ENCODE measurements at regions not wholly inside any gene's neighbourhood (a gene's known extent, or its start where the extent isn't known, plus 50 kb on each side); places are given as distances from the start of the nearest gene placed in this dataset.

GRCh38 chr17:69763503-69763902, 311.5 kb upstream of the KCNJ16 start:
- no peaks in the 10 kb centered on the region for H3K9me3 ChIP-seq (ENCODE audit: insufficient read depth, low read length)

GRCh38 chr17:69764146-69764545, 310.9 kb upstream of the KCNJ16 start:
- H4K20me1 ChIP-seq (ENCODE audit: insufficient read depth, low read length) = no peaks in the 10 kb centered on the region
- no peak overlapping the region for H3K4me3 ChIP-seq (ENCODE audit: low read length)
- H3K27ac ChIP-seq (ENCODE audit: low read length) = no peak overlapping the region
- H3K9me3 ChIP-seq (ENCODE audit: insufficient read depth, low read length) = no peaks in the 10 kb centered on the region
- H3K36me3 ChIP-seq (replicated peaks; ENCODE audit: low read depth, low read length) = no peaks in the 10 kb centered on the region
- H3K4me1 ChIP-seq (ENCODE audit: low read length) = no peaks in the 10 kb centered on the region
- no peak overlapping the region for H2AFZ ChIP-seq (ENCODE audit: low read depth, low read length)
- H3K79me2 ChIP-seq (ENCODE audit: low read length) = no peaks in the 10 kb centered on the region
- no peak overlapping the region for H3K4me2 ChIP-seq (ENCODE audit: low read length)
- TF ChIP-seq EZH2phosphoT487 (IDR thresholded peaks at IDR 0.05; ENCODE audit: low read depth) (no peak), CTCF (IDR thresholded peaks at IDR 0.05; ENCODE audit: low read depth, low read length) (no peak)
- H3K27me3 ChIP-seq (ENCODE audit: low read depth, low read length) = no peaks in the 10 kb centered on the region
- H3K9ac ChIP-seq (ENCODE audit: low read length) = no peak overlapping the region

More at GRCh38 chr17:69763503-69763902, 311.5 kb upstream of the KCNJ16 start:
- Histone ChIP-seq H2AFZ (ENCODE audit: low read depth, low read length) (no peak overlapping the region), H3K27me3 (ENCODE audit: low read depth, low read length) (no peaks in the 10 kb centered on the region), H3K36me3 (replicated peaks; ENCODE audit: low read depth, low read length) (no peaks in the 10 kb centered on the region), H3K27ac (ENCODE audit: low read length) (no peak overlapping the region), H4K20me1 (ENCODE audit: insufficient read depth, low read length) (no peaks in the 10 kb centered on the region), H3K9ac (ENCODE audit: low read length) (no peak overlapping the region), H3K4me1 (ENCODE audit: low read length) (no peaks in the 10 kb centered on the region), H3K79me2 (ENCODE audit: low read length) (no peaks in the 10 kb centered on the region), H3K4me2 (ENCODE audit: low read length) (no peak overlapping the region), H3K4me3 (ENCODE audit: low read length) (no peak overlapping the region)
- TF ChIP-seq CTCF (IDR thresholded peaks at IDR 0.05; ENCODE audit: low read depth, low read length) (no peak), EZH2phosphoT487 (IDR thresholded peaks at IDR 0.05; ENCODE audit: low read depth) (no peak)

GRCh38 chr17:69769050-69769449, 306.0 kb upstream of the KCNJ16 start:
- no peaks in the 10 kb centered on the region for H3K9me3 ChIP-seq (ENCODE audit: insufficient read depth, low read length)
- H3K36me3 ChIP-seq (replicated peaks; ENCODE audit: low read depth, low read length) = no peaks in the 10 kb centered on the region
- H3K27ac ChIP-seq (ENCODE audit: low read length) = no peak overlapping the region
- no peak overlapping the region for H2AFZ ChIP-seq (ENCODE audit: low read depth, low read length)
- H4K20me1 ChIP-seq (ENCODE audit: insufficient read depth, low read length) = no peaks in the 10 kb centered on the region
- TF ChIP-seq EZH2phosphoT487 (IDR thresholded peaks at IDR 0.05; ENCODE audit: low read depth) = no peak
- no peak for TF ChIP-seq CTCF (IDR thresholded peaks at IDR 0.05; ENCODE audit: low read depth, low read length)
- H3K4me1 ChIP-seq (ENCODE audit: low read length) = no peaks in the 10 kb centered on the region
- H3K4me2 ChIP-seq (ENCODE audit: low read length) = no peak overlapping the region
- no peaks in the 10 kb centered on the region for H3K27me3 ChIP-seq (ENCODE audit: low read depth, low read length)
- no peaks in the 10 kb centered on the region for H3K79me2 ChIP-seq (ENCODE audit: low read length)
- no peak overlapping the region for H3K9ac ChIP-seq (ENCODE audit: low read length)
- no peak overlapping the region for H3K4me3 ChIP-seq (ENCODE audit: low read length)

- H3K4me1 ChIP-seq (ENCODE audit: low read length) = no peaks in the 10 kb centered on the region
- no peaks in the 10 kb centered on the region for H3K79me2 ChIP-seq (ENCODE audit: low read length)
- no peaks in the 10 kb centered on the region for H3K9me3 ChIP-seq (ENCODE audit: insufficient read depth, low read length)
- no peaks in the 10 kb centered on the region for H3K36me3 ChIP-seq (replicated peaks; ENCODE audit: low read depth, low read length)
- H2AFZ ChIP-seq (ENCODE audit: low read depth, low read length) = no peak overlapping the region
- H3K27me3 ChIP-seq (ENCODE audit: low read depth, low read length) = no peaks in the 10 kb centered on the region
- H3K4me3 ChIP-seq (ENCODE audit: low read length) = no peak overlapping the region
- no peak for TF ChIP-seq CTCF (IDR thresholded peaks at IDR 0.05; ENCODE audit: low read depth, low read length)
- no peak for TF ChIP-seq EZH2phosphoT487 (IDR thresholded peaks at IDR 0.05; ENCODE audit: low read depth)
- H3K27ac ChIP-seq (ENCODE audit: low read length) = no peak overlapping the region
- no peak overlapping the region for H3K4me2 ChIP-seq (ENCODE audit: low read length)
- H4K20me1 ChIP-seq (ENCODE audit: insufficient read depth, low read length) = no peaks in the 10 kb centered on the region
- H3K9ac ChIP-seq (ENCODE audit: low read length) = no peak overlapping the region
These were observed 301.9 kb upstream of the KCNJ16 start for GRCh38 chr17:69773081-69773480.
